Endothelial cell of umbilical vein (primary cell): ENCODE measurements at regions not wholly inside any gene's neighbourhood (a gene's known extent, or its start where the extent isn't known, plus 50 kb on each side); places are given as distances from the start of the nearest gene placed in this dataset.

ENCODE experiments used
- BruUV-seq: library from RNA; stranded (reverse); fragments of 400-500 nt; replicated peaks from 2 replicates; lab custom pipeline; 2021; lab: Mats Ljungman, UMichigan
- CTCF ChIA-PET: fragments of 300-600, 350-600 bp; sonication (Branson Sonifier 250); formaldehyde crosslinking; loops from one replicate; lab custom pipeline; 2021; ENCODE audit warnings: antibody characterized with exemption, inconsistent platforms; lab: Charles Lee
- POLR2A ChIA-PET: fragments of 300-600, 350-600 bp; sonication (Branson Sonifier 250); formaldehyde crosslinking; loops from one replicate; lab custom pipeline; 2021; ENCODE audit warnings: antibody characterized with exemption, inconsistent platforms; lab: Charles Lee
- DNase-seq: peaks from one replicate; pipeline ENCODE4 v3.0.0-alpha.2; 2011; ENCODE audit warnings: low read depth, low spot score
- FAIRE-seq: peaks from 2 replicates; lab custom pipeline; 2011; peaks lifted over from hg19 to GRCh38; lab: Jason Lieb, UNC
- H2AFZ ChIP-seq: 2 replicates; pipeline ENCODE4 v1.6.0; 2012; ENCODE audit warnings: low read depth, low read length, control low read depth, inconsistent platforms
- H3K27ac ChIP-seq: 2 replicates; pipeline ENCODE4 v1.5.1; 2011; ENCODE audit warnings: low read depth, mild to moderate bottlenecking, control low read depth, low read length, moderate library complexity; ENCODE audit not compliant: insufficient read depth
- H3K27me3 ChIP-seq, 2 experiments: 2 replicates each; pipeline versions ENCODE4 v1.6.0 to v1.6.1; 2011; ENCODE audit warnings: low read length in 2 of 2, mixed read lengths in 1 of 2; ENCODE audit not compliant: control insufficient read depth in 2 of 2, insufficient read depth in 2 of 2
- H3K36me3 ChIP-seq, 2 experiments: 2 replicates in 1 of 2; 3 replicates in 1 of 2; pipeline ENCODE4 v1.5.1; 2011; ENCODE audit warnings: low read length in 2 of 2, mild to moderate bottlenecking in 1 of 2, moderate library complexity in 1 of 2; ENCODE audit not compliant: control insufficient read depth in 2 of 2, insufficient read depth in 2 of 2; ENCODE audit errors: extremely low read depth in 1 of 2
- H3K4me1 ChIP-seq: 3 replicates; pipeline ENCODE4 v1.5.1; 2011; ENCODE audit warnings: mild to moderate bottlenecking, low read length; ENCODE audit not compliant: control insufficient read depth, insufficient read depth; ENCODE audit errors: extremely low read depth
- H3K4me2 ChIP-seq: 2 replicates; pipeline ENCODE4 v1.6.1; 2011; ENCODE audit warnings: low read length, control low read depth, mixed read lengths; ENCODE audit not compliant: insufficient read depth
- H3K4me3 ChIP-seq, 3 experiments: fragments of 200-600 bp in 1 of 3; sonication (generic), shearing (Covaris generic) in 1 of 3; replicated peaks in 1 of 3; 2 replicates each; pipeline ENCODE4 v1.5.1; 2011 to 2016; ENCODE audit warnings: control low read depth in 3 of 3, low read length in 3 of 3, mild to moderate bottlenecking in 2 of 3, inconsistent platforms in 1 of 3, low read depth in 1 of 3, moderate library complexity in 1 of 3; ENCODE audit not compliant: insufficient read depth in 1 of 3
- H3K79me2 ChIP-seq: 2 replicates; pipeline ENCODE4 v1.6.0; 2012; ENCODE audit warnings: low read length, inconsistent platforms; ENCODE audit not compliant: control insufficient read depth, insufficient read depth
- H3K9ac ChIP-seq: replicated peaks from 2 replicates; pipeline ENCODE3; 2011; ENCODE audit warnings: low read length, control low read depth; ENCODE audit not compliant: insufficient read depth; ENCODE audit errors: extremely low read depth
- H3K9me1 ChIP-seq: replicated peaks from 3 replicates; pipeline ENCODE4 v1.6.0; 2011; ENCODE audit warnings: mild to moderate bottlenecking, low read length; ENCODE audit not compliant: control insufficient read depth, insufficient read depth; ENCODE audit errors: extremely low read depth
- H3K9me3 ChIP-seq: replicated peaks from 2 replicates; pipeline ENCODE4 v1.5.1; 2012; ENCODE audit warnings: low read length, inconsistent platforms; ENCODE audit not compliant: control insufficient read depth, insufficient read depth
- H4K20me1 ChIP-seq: replicated peaks from 2 replicates; pipeline ENCODE3; 2011; ENCODE audit warnings: mild to moderate bottlenecking, low read length; ENCODE audit not compliant: control insufficient read depth, insufficient read depth; ENCODE audit errors: extremely low read depth
- EZH2 ChIP-seq: IDR thresholded peaks from 2 replicates; pipeline ENCODE4 v1.6.1; 2012; ENCODE audit warnings: borderline replicate concordance, low read depth, mild to moderate bottlenecking, moderate library complexity, low read length, inconsistent platforms; ENCODE audit not compliant: severe bottlenecking
- FOS ChIP-seq: IDR thresholded peaks from 2 replicates; pipeline ENCODE4 v1.6.1; 2011; ENCODE audit warnings: mild to moderate bottlenecking, low read length, moderate library complexity, borderline replicate concordance; ENCODE audit not compliant: insufficient read depth
- GATA2 ChIP-seq: IDR thresholded peaks from 2 replicates; pipeline ENCODE4 v1.7.0; 2011; ENCODE audit warnings: low read depth, mild to moderate bottlenecking, moderate library complexity, mixed read lengths, low read length; ENCODE audit not compliant: insufficient read length, insufficient read depth
- JUN ChIP-seq: IDR thresholded peaks from 2 replicates; pipeline ENCODE4 v1.6.1; 2011; ENCODE audit warnings: borderline replicate concordance, low read depth; ENCODE audit not compliant: insufficient read length, insufficient read depth
- POLR2A ChIP-seq: IDR thresholded peaks from 2 replicates; pipeline ENCODE4 v1.6.1; 2012; ENCODE audit warnings: low read depth, mild to moderate bottlenecking, control low read depth, low read length
- POLR2AphosphoS5 ChIP-seq: IDR thresholded peaks from 2 replicates; pipeline ENCODE4 v1.6.1; 2012; ENCODE audit warnings: low read depth, mild to moderate bottlenecking, control low read depth, low read length, moderate library complexity; ENCODE audit not compliant: insufficient read depth
- dilution Hi-C: fragments of 300-500 bp; cut with MboI; formaldehyde crosslinking; loops from one replicate; pipeline ENCODE4 v1.15.0; 2019; ENCODE audit warnings: low sequenced_read_pairs; ENCODE audit not compliant: extremely low pct_ligation_motif_present
- intact Hi-C: fragments of 100-400 bp; cut with micrococcal nuclease; formaldehyde crosslinking; loops from one replicate; pipeline ENCODE4 v1.10.0; 2022
- TF ChIP-seq, protein P1 (sequence below), 2 donors: IDR thresholded peaks; 1 replicate in 1 of 2; 2 replicates in 1 of 2; pipeline ENCODE4 v1.5.1; 2011; ENCODE audit warnings: low read length in 2 of 2, mild to moderate bottlenecking in 2 of 2, moderate library complexity in 2 of 2, control low read depth in 1 of 2, inconsistent platforms in 1 of 2, low read depth in 1 of 2; ENCODE audit not compliant: insufficient read depth in 1 of 2; ENCODE audit errors: extremely low read depth in 1 of 2
- TF ChIP-seq, protein P2 (sequence below): IDR thresholded peaks from 2 replicates; pipeline ENCODE4 v1.6.1; 2011; ENCODE audit not compliant: insufficient read depth, insufficient read length

DNA sequence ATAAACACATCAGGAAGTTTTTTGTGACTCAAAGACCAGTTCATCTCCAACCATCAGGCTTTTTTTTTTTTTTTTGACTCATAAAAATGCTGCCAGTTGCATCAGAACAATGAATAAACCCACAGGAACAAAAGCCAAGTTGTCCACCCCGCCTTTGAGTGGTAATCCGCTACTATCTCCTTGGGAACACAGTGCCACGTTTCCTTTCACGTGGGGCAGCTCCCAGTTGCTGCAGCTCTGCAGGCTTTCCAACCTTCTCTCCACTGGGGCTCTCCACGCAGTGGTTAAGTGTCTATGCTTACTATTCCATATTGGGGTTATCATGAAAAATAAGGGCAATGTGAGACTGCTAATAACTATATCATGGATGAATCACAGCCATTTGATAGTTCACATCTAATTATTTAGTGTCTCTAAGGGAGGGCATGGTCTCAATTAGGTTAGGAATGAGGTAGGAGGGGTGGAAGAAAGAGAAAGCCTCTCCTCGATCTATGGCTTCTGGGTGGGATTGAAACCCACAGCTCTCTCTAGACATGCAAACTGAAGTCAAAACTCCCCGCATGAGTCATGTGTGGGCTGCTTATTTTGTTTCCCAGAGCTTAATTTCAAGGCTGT lies 55.8 kb upstream of the ACTBL2 start:
- H4K20me1 ChIP-seq: no peaks in the 10 kb centered on the region
- FAIRE-seq (no peak), DNase-seq (no peak)
- no peak overlapping the region for H2AFZ ChIP-seq
- BruUV-seq: no TSS peak
- no peaks in the 10 kb centered on the region for H3K79me2 ChIP-seq
- H3K4me2 ChIP-seq: no peak overlapping the region
- CTCF ChIA-PET: interaction anchor here (0.7 kb wide), 1 partner anchor 11 kb away, joined by 3 read pairs; no protein-coding TSS in a partner anchor
- POLR2A ChIA-PET: no interaction called here
- no peak overlapping the region for H3K27ac ChIP-seq
- TF ChIP-seq EZH2 (no peak), JUN (no peak), POLR2A (no peak), FOS (no peak), GATA2 (no peak), POLR2AphosphoS5 (no peak)
- TF ChIP-seq, protein P1, sequence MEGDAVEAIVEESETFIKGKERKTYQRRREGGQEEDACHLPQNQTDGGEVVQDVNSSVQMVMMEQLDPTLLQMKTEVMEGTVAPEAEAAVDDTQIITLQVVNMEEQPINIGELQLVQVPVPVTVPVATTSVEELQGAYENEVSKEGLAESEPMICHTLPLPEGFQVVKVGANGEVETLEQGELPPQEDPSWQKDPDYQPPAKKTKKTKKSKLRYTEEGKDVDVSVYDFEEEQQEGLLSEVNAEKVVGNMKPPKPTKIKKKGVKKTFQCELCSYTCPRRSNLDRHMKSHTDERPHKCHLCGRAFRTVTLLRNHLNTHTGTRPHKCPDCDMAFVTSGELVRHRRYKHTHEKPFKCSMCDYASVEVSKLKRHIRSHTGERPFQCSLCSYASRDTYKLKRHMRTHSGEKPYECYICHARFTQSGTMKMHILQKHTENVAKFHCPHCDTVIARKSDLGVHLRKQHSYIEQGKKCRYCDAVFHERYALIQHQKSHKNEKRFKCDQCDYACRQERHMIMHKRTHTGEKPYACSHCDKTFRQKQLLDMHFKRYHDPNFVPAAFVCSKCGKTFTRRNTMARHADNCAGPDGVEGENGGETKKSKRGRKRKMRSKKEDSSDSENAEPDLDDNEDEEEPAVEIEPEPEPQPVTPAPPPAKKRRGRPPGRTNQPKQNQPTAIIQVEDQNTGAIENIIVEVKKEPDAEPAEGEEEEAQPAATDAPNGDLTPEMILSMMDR (IDR thresholded peaks at IDR 0.05; ENCODE audit: extremely low read depth in 1 of 2, insufficient read depth in 1 of 2, low read depth in 1 of 2, low read length in 2 of 2): no peak
- TF ChIP-seq, protein P2, sequence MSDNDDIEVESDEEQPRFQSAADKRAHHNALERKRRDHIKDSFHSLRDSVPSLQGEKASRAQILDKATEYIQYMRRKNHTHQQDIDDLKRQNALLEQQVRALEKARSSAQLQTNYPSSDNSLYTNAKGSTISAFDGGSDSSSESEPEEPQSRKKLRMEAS: no peak
- H3K9me1 ChIP-seq: no peaks in the 10 kb centered on the region
- no peaks in the 10 kb centered on the region for H3K27me3 ChIP-seq
- H3K4me3 ChIP-seq: no peak overlapping the region
- no peaks in the 10 kb centered on the region for H3K9me3 ChIP-seq
- no peak overlapping the region for H3K9ac ChIP-seq
- H3K36me3 ChIP-seq: no peaks in the 10 kb centered on the region
- intact Hi-C loops (no loop called here), dilution Hi-C loops (no loop called here)
- H3K4me1 ChIP-seq: no peaks in the 10 kb centered on the region
